ENCODE measurements at regions not wholly inside any gene's neighbourhood (a gene's known extent, or its start where the extent isn't known, plus 50 kb on each side); places are given as distances from the start of the nearest gene placed in this dataset.

GRCh38 chr7:125602441-125602840, 672.8 kb upstream of the POT1 start:
- no peak for TF ChIP-seq CTCF (IDR thresholded peaks at IDR 0.05; ENCODE audit: insufficient read depth, low read depth, low read length)
- no peak overlapping the region for H3K4me3 ChIP-seq (ENCODE audit: low read depth, low read length)
- no peak for DNase-seq (ENCODE audit: low read depth)

- TF ChIP-seq CTCF (IDR thresholded peaks at IDR 0.05; ENCODE audit: insufficient read depth, low read depth, low read length): no peak
- no peak overlapping the region for H3K4me3 ChIP-seq (ENCODE audit: low read depth, low read length)
- DNase-seq (ENCODE audit: low read depth): no peak
Measured at GRCh38 chr7:125599387-125599786, 669.8 kb upstream of the POT1 start.

GRCh38 chr7:125592331-125592730, 662.7 kb upstream of the POT1 start:
- no peak for TF ChIP-seq CTCF (IDR thresholded peaks at IDR 0.05; ENCODE audit: insufficient read depth, low read depth, low read length)
- no peak for DNase-seq (ENCODE audit: low read depth)
- H3K4me3 ChIP-seq (ENCODE audit: low read depth, low read length): no peak overlapping the region

- TF ChIP-seq CTCF (IDR thresholded peaks at IDR 0.05; ENCODE audit: insufficient read depth, low read depth, low read length): no peak
- DNase-seq (ENCODE audit: low read depth): no peak
- no peak overlapping the region for H3K4me3 ChIP-seq (ENCODE audit: low read depth, low read length)
Measured at GRCh38 chr7:125573126-125573525, 643.5 kb upstream of the POT1 start.

- no peak overlapping the region for H3K4me3 ChIP-seq (ENCODE audit: low read depth, low read length)
- DNase-seq (ENCODE audit: low read depth): no peak
- no peak for TF ChIP-seq CTCF (IDR thresholded peaks at IDR 0.05; ENCODE audit: insufficient read depth, low read depth, low read length)
Measured at GRCh38 chr7:125572414-125572813, 642.8 kb upstream of the POT1 start.

- H3K4me3 ChIP-seq (ENCODE audit: low read depth, low read length): no peak overlapping the region
- DNase-seq (ENCODE audit: low read depth): no peak
- no peak for TF ChIP-seq CTCF (IDR thresholded peaks at IDR 0.05; ENCODE audit: insufficient read depth, low read depth, low read length)
Measured at GRCh38 chr7:125568799-125569198, 639.2 kb upstream of the POT1 start.

- TF ChIP-seq CTCF (IDR thresholded peaks at IDR 0.05; ENCODE audit: insufficient read depth, low read depth, low read length): no peak
- no peak for DNase-seq (ENCODE audit: low read depth)
- H3K4me3 ChIP-seq (ENCODE audit: low read depth, low read length): no peak overlapping the region
Measured at GRCh38 chr7:125567686-125568085, 638.1 kb upstream of the POT1 start.
